Chondrocyte (in vitro differentiated cells): ENCODE measurements at regions not wholly inside any gene's neighbourhood (a gene's known extent, or its start where the extent isn't known, plus 50 kb on each side); places are given as distances from the start of the nearest gene placed in this dataset.
"Not testable (repeated sequence)": the region's sequence is repeated elsewhere in the genome, so short reads cannot be mapped to it uniquely, and the experiment has no call there.

Experiments used
- DNase-seq: peaks from one replicate; pipeline ENCODE4 v3.0.0; 2021; ENCODE audit warnings: mixed read lengths, low spot score
- H3K27ac Mint-ChIP-seq: one replicate; pipeline ENCODE4 v1.8.0; 2021; ENCODE audit warnings: mild to moderate bottlenecking, moderate library complexity, mixed read lengths; ENCODE audit not compliant: unreplicated experiment
- H3K27me3 Mint-ChIP-seq: 2 replicates; pipeline ENCODE4 v1.8.0; 2021; ENCODE audit warnings: low read depth, mixed read lengths
- H3K36me3 Mint-ChIP-seq: 2 replicates; pipeline ENCODE4 v1.8.0; 2021; ENCODE audit warnings: low read depth, mixed read lengths
- H3K4me1 Mint-ChIP-seq: 2 replicates; pipeline ENCODE4 v1.8.0; 2021; ENCODE audit warnings: low read depth, mild to moderate bottlenecking, mixed read lengths
- H3K4me3 Mint-ChIP-seq: one replicate; pipeline ENCODE4 v1.8.0; 2021; ENCODE audit warnings: mild to moderate bottlenecking, moderate library complexity, mixed read lengths; ENCODE audit not compliant: unreplicated experiment
- H3K9me3 Mint-ChIP-seq: 2 replicates; pipeline ENCODE4 v1.8.0; 2021; ENCODE audit warnings: low read depth, mixed read lengths
- TF ChIP-seq, protein P1 (sequence below): fragments of 200-600 bp; sonication (generic); IDR thresholded peaks from 2 replicates; pipeline ENCODE4 v1.5.0; 2021; ENCODE audit warnings: antibody characterized with exemption, mild to moderate bottlenecking, moderate library complexity

DNA sequence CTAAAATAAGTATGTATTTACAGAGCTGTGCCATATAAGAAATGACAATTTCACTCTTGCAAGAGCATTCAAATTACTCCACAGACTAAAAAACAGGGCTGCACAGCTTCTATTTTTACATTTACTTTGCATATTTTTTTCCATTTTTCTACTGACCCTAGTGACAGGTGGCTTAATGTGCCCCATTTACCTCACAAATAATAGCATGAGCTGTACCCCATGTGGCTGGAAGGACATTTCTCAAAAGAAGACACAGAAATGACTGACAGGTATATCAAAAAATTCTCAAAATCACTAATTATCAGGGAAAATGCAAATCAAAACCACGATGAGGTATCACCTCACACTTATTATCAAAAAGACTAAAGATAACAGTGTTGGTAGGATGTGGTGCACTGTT, 1128.6 kb downstream of the SLC16A7 start:
- Mint-ChIP-seq H3K27ac (no peak overlapping the region), H3K4me1 (no peaks in the 10 kb centered on the region), H3K27me3 (no peaks in the 10 kb centered on the region), H3K9me3 (peaks cover 4% of the 10 kb centered on the region), H3K4me3 (no peak overlapping the region), H3K36me3 (no peaks in the 10 kb centered on the region)
- DNase-seq: no peak
- TF ChIP-seq, protein P1, sequence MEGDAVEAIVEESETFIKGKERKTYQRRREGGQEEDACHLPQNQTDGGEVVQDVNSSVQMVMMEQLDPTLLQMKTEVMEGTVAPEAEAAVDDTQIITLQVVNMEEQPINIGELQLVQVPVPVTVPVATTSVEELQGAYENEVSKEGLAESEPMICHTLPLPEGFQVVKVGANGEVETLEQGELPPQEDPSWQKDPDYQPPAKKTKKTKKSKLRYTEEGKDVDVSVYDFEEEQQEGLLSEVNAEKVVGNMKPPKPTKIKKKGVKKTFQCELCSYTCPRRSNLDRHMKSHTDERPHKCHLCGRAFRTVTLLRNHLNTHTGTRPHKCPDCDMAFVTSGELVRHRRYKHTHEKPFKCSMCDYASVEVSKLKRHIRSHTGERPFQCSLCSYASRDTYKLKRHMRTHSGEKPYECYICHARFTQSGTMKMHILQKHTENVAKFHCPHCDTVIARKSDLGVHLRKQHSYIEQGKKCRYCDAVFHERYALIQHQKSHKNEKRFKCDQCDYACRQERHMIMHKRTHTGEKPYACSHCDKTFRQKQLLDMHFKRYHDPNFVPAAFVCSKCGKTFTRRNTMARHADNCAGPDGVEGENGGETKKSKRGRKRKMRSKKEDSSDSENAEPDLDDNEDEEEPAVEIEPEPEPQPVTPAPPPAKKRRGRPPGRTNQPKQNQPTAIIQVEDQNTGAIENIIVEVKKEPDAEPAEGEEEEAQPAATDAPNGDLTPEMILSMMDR: no peak

DNA sequence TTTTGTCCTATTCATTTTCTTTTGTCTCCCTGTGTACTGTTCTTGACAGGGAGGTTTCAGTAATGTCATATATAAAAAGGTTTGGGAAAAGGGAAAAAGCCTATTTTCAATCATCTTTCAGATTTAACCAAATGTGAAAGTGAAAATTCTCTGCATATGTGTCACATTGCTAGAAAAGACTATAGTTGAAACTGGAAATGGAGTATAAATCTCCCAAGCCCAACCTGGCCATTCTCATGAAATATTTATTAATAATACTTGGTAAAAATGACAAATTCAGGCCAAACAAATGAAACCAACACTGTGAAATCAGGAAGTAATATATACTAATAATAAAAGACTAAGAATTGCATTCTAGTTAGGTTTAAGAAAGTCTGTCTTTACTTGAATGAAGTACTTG, 1129.2 kb downstream of the SLC16A7 start:
- H3K27ac Mint-ChIP-seq: no peak overlapping the region
- DNase-seq: no peak
- TF ChIP-seq, protein P1: no peak
- H3K4me1 Mint-ChIP-seq: no peaks in the 10 kb centered on the region
- H3K4me3 Mint-ChIP-seq: no peak overlapping the region
- peaks cover 4% of the 10 kb centered on the region for H3K9me3 Mint-ChIP-seq
- H3K36me3 Mint-ChIP-seq: no peaks in the 10 kb centered on the region
- no peaks in the 10 kb centered on the region for H3K27me3 Mint-ChIP-seq

DNA sequence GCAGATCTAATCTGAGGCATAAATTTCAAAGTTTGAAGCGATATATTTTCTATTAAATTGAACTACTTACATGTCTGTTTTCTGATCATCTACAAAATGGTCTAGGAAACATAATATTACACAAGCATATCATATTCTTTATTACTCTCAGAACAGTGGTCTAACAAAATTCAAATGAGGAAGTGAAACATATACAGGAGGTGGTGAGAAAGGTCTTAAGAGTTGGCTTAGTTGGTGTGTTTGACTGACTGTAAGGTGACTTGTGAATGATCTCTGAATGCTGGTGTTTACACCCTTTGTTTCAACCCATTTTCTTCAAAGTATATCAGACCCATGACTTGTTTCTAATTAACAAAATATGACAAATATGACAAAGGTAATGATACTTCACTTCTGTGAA, 1156.8 kb downstream of the SLC16A7 start:
- H3K4me1 Mint-ChIP-seq: no peaks in the 10 kb centered on the region
- H3K27me3 Mint-ChIP-seq: no peaks in the 10 kb centered on the region
- DNase-seq: no peak
- no peak overlapping the region for H3K4me3 Mint-ChIP-seq
- H3K36me3 Mint-ChIP-seq: no peaks in the 10 kb centered on the region
- H3K27ac Mint-ChIP-seq: no peak overlapping the region
- peaks cover 35% of the 10 kb centered on the region for H3K9me3 Mint-ChIP-seq
- TF ChIP-seq, protein P1: no peak

DNA sequence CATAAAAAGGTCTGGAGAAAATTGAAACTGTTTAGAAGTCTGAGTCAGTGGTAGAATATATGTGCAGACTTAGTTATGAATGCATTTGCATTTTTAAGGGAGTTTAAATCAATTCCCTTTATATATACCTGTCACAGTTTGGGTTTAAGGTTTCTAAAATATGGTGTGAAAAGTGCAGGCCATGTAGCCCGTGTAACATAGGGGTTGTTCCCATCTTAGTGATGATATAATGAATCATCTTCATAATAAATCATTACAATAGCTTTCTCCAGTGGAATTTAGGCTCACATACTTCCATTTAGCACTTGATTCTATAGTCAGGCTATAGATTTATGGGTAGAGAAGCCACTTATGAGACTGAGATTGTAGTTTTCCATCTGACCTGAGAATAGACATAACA, 1162.4 kb downstream of the SLC16A7 start:
- H3K9me3 Mint-ChIP-seq: peaks cover 4% of the 10 kb centered on the region
- H3K36me3 Mint-ChIP-seq: no peaks in the 10 kb centered on the region
- no peak overlapping the region for H3K27ac Mint-ChIP-seq
- DNase-seq: no peak
- TF ChIP-seq, protein P1: no peak
- no peaks in the 10 kb centered on the region for H3K27me3 Mint-ChIP-seq
- no peak overlapping the region for H3K4me3 Mint-ChIP-seq
- no peaks in the 10 kb centered on the region for H3K4me1 Mint-ChIP-seq

DNA sequence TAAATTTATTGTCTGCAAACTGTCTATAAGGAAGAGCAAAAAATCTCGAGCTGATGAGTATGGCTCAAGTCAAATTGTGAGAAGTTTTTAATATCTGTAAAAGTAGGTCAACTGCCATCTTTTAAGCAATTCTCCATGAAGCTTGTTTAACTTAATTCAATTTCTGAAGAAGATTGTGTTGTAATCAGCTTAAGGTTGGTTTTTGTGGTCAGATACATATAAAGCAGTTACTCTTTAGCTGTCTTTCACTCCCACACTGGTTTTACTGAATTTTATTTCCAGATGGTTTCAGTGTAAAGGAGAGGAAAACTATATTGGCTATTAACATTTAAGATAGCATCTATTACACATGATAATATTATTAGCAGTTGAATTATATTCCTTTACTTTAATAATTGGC, 1165.1 kb downstream of the SLC16A7 start:
- Mint-ChIP-seq H3K4me3 (no peak overlapping the region), H3K27ac (no peak overlapping the region), H3K9me3 (peaks cover 17% of the 10 kb centered on the region), H3K4me1 (no peaks in the 10 kb centered on the region), H3K27me3 (no peaks in the 10 kb centered on the region), H3K36me3 (no peaks in the 10 kb centered on the region)
- TF ChIP-seq, protein P1: no peak
- no peak for DNase-seq

DNA sequence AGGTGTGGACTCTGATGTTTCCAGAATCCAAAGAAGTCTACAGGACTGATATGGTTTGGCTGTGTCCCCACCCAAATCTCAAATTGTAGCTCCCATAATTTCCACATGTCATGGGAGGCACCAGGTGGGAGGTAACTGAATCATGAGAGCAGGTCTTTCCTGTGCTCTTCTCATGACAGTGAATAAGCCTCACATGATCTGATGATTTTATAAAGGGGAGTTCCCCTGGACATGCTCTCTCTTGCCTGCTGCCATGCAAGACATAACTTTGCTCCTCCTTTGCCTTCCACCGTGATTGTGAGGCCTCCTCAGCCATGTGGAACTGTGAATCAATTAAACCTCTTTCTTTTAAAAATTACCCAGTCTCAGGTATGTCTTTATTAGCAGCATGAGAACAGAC, 1205.3 kb downstream of the SLC16A7 start:
- not testable (repeated sequence) for H3K4me3 Mint-ChIP-seq, H3K36me3 Mint-ChIP-seq, H3K4me1 Mint-ChIP-seq, H3K9me3 Mint-ChIP-seq, H3K27ac Mint-ChIP-seq, H3K27me3 Mint-ChIP-seq, DNase-seq
